Parathyroid adenoma (tissue), 2 donors: ENCODE measurements at regions not wholly inside any gene's neighbourhood (a gene's known extent, or its start where the extent isn't known, plus 50 kb on each side); places are given as distances from the start of the nearest gene placed in this dataset.

ENCODE experiments used
- H2AFZ ChIP-seq: fragments of 300-600 bp; sonication (generic); one replicate; pipeline ENCODE4 v1.7.0; 2017; ENCODE audit warnings: antibody characterized with exemption, mild to moderate bottlenecking
- H3K27ac ChIP-seq: fragments of 300-600 bp; sonication (generic); one replicate; pipeline ENCODE4 v1.7.0; 2017
- H3K27me3 ChIP-seq: fragments of 300-600 bp; sonication (generic); one replicate; pipeline ENCODE4 v1.7.0; 2017; ENCODE audit warnings: low read length; ENCODE audit not compliant: control insufficient read depth, insufficient read depth
- H3K36me3 ChIP-seq: fragments of 300-600 bp; sonication (generic); one replicate; pipeline ENCODE4 v1.7.0; 2017; ENCODE audit warnings: low read length; ENCODE audit not compliant: control insufficient read depth, insufficient read depth
- H3K4me1 ChIP-seq: fragments of 300-600 bp; sonication (generic); one replicate; pipeline ENCODE4 v1.7.0; 2017; ENCODE audit warnings: control low read depth
- H3K4me2 ChIP-seq: fragments of 300-600 bp; sonication (generic); one replicate; pipeline ENCODE4 v1.7.0; 2017; ENCODE audit warnings: low read length
- H3K4me3 ChIP-seq: fragments of 300-600 bp; sonication (generic); one replicate; pipeline ENCODE4 v1.7.0; 2017; ENCODE audit warnings: low read depth, low read length
- H3K79me2 ChIP-seq: fragments of 300-600 bp; sonication (generic); one replicate; pipeline ENCODE4 v1.7.0; 2017; ENCODE audit warnings: control low read depth
- H3K9ac ChIP-seq: fragments of 300-600 bp; sonication (generic); one replicate; pipeline ENCODE4 v1.7.0; 2017; ENCODE audit warnings: mild to moderate bottlenecking
- H3K9me3 ChIP-seq: fragments of 300-600 bp; sonication (generic); one replicate; pipeline ENCODE4 v1.7.0; 2017; ENCODE audit warnings: low read length; ENCODE audit not compliant: control insufficient read depth
- TF ChIP-seq, protein P1 (sequence below): fragments of 300-600 bp; sonication (generic); IDR thresholded peaks from one replicate; pipeline ENCODE4 v1.7.0; 2017; ENCODE audit warnings: antibody characterized with exemption, mild to moderate bottlenecking
- donor health status: primary hyperparathyroidism.

DNA sequence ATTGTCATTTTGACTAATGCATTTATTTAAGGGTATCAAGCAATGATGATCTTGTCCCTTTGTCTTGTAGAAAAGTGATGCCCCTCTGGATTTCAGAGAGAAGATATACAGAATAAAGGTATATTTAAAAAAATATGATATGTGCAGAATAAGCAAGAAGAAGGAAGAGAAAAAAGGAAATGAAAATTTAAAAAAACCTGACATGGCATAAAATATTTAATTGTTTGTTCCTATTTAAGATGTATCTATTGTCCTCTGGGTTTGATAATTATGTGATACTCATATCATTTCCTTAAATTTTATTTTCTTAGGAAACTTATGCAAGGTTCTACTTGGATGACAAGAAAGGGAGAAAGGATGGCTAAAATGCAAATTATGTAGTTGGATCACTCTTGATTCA lies 983.7 kb upstream of the CDH6 start:
- H3K4me1 ChIP-seq, result no peaks in the 10 kb centered on the region
- H3K9me3 ChIP-seq, result no peaks in the 10 kb centered on the region
- H3K36me3 ChIP-seq, result no peaks in the 10 kb centered on the region
- no peaks in the 10 kb centered on the region for H3K27me3 ChIP-seq
- H3K27ac ChIP-seq, result no peak overlapping the region
- H3K4me3 ChIP-seq, result no peak overlapping the region
- H3K9ac ChIP-seq, result no peak overlapping the region
- TF ChIP-seq, protein P1, sequence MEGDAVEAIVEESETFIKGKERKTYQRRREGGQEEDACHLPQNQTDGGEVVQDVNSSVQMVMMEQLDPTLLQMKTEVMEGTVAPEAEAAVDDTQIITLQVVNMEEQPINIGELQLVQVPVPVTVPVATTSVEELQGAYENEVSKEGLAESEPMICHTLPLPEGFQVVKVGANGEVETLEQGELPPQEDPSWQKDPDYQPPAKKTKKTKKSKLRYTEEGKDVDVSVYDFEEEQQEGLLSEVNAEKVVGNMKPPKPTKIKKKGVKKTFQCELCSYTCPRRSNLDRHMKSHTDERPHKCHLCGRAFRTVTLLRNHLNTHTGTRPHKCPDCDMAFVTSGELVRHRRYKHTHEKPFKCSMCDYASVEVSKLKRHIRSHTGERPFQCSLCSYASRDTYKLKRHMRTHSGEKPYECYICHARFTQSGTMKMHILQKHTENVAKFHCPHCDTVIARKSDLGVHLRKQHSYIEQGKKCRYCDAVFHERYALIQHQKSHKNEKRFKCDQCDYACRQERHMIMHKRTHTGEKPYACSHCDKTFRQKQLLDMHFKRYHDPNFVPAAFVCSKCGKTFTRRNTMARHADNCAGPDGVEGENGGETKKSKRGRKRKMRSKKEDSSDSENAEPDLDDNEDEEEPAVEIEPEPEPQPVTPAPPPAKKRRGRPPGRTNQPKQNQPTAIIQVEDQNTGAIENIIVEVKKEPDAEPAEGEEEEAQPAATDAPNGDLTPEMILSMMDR, result no peak
- H3K79me2 ChIP-seq, result no peaks in the 10 kb centered on the region
- H3K4me2 ChIP-seq, result no peak overlapping the region
- no peak overlapping the region for H2AFZ ChIP-seq

DNA sequence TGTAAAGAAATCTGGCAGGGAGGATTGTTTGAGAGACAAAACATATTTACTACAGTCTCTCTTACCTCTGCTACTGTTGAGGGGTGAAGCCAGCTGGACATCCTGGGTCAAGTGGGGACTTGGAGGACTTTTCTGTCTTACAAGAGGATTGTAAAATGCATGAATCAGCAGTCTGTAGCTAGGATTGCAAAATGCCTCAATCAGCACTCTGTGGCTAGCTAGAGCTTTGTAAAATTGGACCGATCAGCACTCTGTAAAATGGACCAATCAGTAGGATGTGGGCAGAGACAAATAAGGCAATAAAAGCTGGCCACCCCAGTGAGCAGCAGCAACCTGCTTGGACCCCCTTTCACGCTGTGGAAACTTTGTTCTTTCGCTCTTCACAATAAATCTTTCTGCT lies 995.8 kb upstream of the CDH6 start:
- TF ChIP-seq, protein P1, result no peak

DNA sequence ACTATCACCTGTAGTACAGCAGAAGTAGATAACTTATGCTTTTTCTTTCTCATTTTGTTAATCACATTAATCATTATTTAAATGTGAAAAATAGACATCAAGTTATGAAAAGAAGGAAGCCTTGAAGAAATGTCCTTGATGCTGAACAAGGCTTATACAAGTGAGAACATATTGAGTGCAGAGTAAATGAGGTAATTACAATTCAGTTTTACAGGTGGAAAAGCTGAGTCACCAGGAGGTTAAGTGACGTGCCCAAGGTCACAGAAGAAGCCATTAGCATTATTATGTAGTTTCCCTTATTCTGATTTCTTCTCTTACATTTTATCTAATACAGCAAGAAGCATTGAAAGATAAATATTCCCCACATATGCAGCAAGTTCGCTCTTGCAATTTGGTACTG lies 998.5 kb upstream of the CDH6 start:
- TF ChIP-seq, protein P1, result no peak

More for the DNA sequence above, 995.8 kb upstream of the CDH6 start:
- Histone ChIP-seq H3K27me3 (no peaks in the 10 kb centered on the region), H3K9ac (no peak overlapping the region), H3K4me2 (no peak overlapping the region), H3K4me1 (no peaks in the 10 kb centered on the region), H3K79me2 (no peaks in the 10 kb centered on the region), H3K4me3 (no peak overlapping the region), H3K36me3 (no peaks in the 10 kb centered on the region), H3K9me3 (no peaks in the 10 kb centered on the region), H2AFZ (no peak overlapping the region), H3K27ac (no peak overlapping the region)

DNA sequence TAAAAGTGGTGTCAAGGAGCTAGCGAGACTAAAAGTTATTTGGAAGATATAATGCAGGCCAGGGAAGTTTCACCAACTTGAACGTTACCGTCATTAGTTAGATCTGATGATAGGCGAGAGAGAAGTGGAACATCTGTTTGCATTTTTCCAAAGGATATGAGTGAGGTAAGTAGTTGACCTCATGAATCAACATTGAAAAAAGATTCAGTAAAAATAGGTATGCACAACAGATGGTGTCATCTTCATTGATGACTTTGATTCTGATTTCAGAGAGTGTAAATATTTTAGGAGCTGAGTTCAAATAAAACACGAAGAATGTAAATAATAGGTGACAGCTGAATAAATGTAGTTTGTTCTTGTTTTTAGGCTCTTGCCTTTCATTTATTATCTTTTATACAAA lies 998.9 kb upstream of the CDH6 start:
- Histone ChIP-seq H3K27me3 (no peaks in the 10 kb centered on the region), H3K36me3 (no peaks in the 10 kb centered on the region), H3K27ac (no peak overlapping the region), H3K79me2 (no peaks in the 10 kb centered on the region), H2AFZ (no peak overlapping the region), H3K4me2 (no peak overlapping the region), H3K4me1 (no peaks in the 10 kb centered on the region), H3K4me3 (no peak overlapping the region), H3K9ac (no peak overlapping the region), H3K9me3 (no peaks in the 10 kb centered on the region)
- TF ChIP-seq, protein P1, result no peak

More for the DNA sequence above, 998.5 kb upstream of the CDH6 start:
- Histone ChIP-seq H2AFZ (no peak overlapping the region), H3K9me3 (no peaks in the 10 kb centered on the region), H3K9ac (no peak overlapping the region), H3K4me1 (no peaks in the 10 kb centered on the region), H3K27me3 (no peaks in the 10 kb centered on the region), H3K4me3 (no peak overlapping the region), H3K27ac (no peak overlapping the region), H3K36me3 (no peaks in the 10 kb centered on the region), H3K79me2 (no peaks in the 10 kb centered on the region), H3K4me2 (no peak overlapping the region)

DNA sequence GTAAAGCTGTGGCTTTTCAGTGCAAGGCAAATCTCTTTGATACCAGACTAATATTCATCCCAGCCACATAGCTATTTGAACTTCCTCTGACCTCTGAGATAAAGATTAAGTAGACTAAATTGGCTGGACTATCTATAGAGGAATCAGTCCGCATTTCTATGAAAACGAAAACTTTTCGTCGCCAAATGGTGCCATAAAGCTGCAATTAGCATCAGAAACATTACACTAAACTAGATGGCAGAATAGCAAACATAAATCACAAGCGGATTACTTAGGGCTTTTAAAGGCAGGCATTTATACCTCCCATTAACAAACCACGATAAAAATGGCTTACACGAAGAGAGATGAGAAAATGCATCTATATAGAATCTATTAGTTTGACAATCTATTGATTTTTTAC lies 1009.7 kb upstream of the CDH6 start:
- TF ChIP-seq, protein P1, result no peak

More for the DNA sequence above, 1009.7 kb upstream of the CDH6 start:
- Histone ChIP-seq H3K27me3 (no peaks in the 10 kb centered on the region), H3K79me2 (no peaks in the 10 kb centered on the region), H2AFZ (no peak overlapping the region), H3K36me3 (no peaks in the 10 kb centered on the region), H3K4me2 (no peak overlapping the region), H3K9ac (no peak overlapping the region), H3K4me1 (no peaks in the 10 kb centered on the region), H3K9me3 (no peaks in the 10 kb centered on the region), H3K4me3 (no peak overlapping the region), H3K27ac (no peak overlapping the region)
